HG02623 (cell line): ENCODE measurements at regions not wholly inside any gene's neighbourhood (a gene's known extent, or its start where the extent isn't known, plus 50 kb on each side); places are given as distances from the start of the nearest gene placed in this dataset.

Experiments used
- ATAC-seq: cut with Tn5 transposase; IDR thresholded peaks from one replicate; pipeline ENCODE4 v1.9.1; 2021; ENCODE audit warnings: moderate library complexity; ENCODE audit not compliant: unreplicated experiment

DNA sequence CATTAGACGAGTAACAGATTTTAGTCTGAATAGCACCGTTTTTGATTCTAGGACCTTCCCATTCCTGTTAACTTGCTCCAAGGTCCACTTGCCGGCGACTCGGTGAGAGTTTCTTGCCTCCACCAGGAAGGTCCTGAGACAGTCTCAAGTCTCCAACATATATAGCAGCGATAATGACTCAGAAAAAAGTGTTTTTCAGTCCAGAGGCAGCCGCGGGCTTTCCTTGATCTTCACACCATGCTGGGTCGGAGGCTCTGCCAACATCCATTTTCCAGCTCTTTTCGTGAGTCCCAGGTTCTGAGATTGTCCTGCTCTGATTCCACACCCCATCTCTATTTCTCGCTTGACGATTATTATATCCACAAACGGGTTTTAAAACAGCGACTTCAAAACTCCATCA, 170.5 kb downstream of the GPX5 start:
- ATAC-seq = no peak

DNA sequence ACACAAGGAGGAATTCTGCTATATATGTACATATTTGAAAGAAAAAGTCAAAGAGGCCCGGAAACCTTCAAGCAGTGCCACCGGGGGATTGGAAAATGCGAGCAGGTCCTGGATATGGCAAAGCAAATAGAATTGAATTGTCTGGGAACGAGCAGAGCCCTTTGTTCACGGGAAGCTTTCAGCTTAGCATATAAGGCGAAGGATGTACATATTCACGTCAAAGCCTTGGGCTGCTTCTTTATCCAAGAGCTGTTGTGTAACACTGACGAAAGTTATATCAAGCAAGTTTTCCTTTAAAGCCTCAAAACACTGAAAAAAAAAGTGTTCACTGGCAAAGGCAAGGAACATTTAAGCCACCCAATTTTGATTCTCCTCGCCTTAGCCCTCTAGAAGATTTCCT, 171.0 kb downstream of the GPX5 start:
- ATAC-seq = no peak

DNA sequence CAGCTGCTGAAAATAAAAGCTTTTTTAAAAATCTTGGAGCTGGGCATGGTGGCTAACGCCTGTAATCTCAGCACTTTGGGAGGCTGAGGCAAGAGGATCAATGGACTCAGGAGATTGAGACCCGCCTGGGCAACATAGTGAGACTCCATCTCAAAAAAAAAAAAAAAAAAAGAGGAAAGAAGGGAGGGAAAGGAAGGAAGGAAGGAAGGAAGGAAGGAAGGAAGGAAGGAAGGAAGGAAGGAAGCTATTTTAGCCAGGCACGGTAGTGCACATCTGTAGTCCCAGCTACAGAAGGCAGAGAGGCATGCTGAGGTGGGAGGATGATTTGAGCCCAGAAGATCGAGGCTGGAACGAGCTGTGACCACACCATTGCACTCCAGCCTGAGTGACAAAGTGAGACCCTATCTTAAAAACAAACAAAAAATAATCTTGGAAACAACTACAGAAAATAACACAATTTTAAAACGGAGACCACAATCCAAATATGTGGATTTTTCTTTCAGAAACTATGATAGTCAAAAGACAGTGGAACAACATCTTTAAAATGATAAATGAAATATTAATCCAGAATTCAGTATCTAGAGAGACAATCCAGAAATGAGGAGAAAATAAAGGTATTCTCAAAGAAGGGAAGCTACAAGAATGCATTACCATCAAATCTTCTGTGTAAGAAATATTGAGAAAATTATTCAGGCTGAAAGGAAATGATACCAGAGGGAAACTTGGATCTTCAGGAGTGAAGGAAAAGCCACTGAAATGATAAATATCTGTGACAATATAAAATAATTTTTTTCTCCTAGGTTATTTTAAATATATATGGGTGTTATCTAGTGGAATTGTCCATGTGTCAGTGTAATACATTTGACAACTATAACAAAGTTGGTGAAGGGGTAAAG, 182.0 kb downstream of the GPX5 start:
- no peak for ATAC-seq

DNA sequence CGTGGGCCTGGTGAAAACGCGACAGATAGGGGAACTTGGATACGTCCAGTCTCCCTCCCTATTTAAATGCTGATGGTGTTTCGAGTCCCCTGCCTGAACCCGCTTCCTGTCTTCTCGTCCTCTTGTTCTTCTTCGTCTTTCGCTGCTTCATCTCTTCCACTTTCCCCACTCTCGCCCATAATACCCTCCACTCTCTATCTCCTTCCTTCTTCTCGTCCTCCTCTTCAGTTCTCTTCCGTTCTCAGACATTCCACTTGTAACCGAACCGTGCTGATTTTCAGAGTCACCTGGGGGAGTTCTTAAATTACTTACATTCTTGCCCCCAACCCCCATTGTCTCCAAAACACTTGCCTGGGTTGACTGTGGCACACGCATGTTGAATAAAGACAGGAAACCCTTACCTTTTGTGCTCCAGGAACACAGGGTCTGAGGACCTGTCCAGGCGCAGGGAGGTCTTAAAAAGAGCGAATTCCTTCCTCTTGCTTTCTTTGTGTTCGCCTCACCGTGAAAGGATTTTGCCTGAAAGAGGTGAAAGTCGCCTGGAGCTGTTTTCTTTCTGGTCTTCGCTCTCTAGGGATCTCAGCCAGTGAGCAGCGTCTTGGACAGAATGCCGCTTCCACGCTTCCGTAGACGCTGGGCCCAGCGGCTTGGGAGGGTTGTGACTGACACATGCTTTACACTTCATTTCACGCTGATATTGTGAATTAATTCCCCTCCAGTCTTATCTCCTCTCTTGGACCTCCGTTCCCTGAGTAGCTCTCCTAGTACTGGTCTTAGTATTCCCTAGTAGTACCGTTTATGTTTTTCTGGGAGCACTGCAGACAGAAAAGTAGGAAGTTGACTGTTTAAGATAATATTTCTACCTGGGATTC, 184.0 kb downstream of the GPX5 start:
- ATAC-seq = no peak

DNA sequence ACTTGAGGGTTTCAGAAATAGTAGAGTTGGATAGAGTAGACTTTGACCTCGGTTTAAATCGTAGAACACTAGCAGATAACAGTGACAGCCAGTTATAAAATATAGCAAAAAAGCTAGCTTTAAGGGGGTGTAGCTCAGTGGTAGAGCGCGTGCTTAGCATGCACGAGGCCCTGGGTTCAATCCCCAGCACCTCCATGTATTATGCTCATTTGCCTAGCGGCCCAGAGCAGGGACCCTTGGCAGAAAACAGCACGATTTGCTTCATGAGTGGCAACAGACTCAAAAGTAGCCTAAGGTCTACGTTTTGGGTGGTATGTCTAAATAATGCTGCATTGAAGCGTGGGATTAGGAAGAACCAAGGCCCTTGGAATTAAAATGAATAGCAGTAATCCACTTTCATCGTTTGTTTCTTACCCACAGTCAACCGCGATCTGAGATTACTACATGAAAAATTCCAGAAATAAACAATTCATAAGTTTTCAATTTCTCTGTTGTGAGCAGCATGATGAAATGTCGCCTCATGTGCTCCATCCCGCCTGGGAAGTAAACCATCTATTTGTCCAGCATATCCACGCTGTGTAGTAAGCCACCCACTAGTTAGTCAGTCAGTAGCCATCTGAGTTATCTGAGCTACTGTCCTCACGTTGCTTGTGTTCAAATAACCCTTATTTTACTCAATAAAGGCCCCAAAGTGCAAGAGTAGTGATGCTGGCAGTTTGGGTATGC, 184.9 kb downstream of the GPX5 start:
- no peak for ATAC-seq

DNA sequence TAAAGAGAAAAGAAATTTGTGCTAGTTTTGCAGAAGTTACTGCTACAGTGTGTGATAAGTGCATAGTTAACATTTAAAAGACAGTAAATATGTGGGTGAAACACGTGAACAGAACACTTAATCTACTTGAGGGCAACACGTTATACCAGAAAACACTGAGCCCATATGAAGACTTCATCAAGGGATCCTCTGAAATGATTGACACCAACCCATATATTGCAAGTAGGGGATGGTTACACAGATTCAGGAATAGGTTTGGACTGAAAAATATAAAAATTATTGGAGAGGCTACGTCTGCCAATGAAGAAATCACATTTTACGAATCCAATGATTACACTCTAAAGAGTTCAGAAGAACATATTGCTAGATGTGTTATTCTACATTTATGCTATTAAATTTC, 185.6 kb downstream of the GPX5 start:
- no peak for ATAC-seq

DNA sequence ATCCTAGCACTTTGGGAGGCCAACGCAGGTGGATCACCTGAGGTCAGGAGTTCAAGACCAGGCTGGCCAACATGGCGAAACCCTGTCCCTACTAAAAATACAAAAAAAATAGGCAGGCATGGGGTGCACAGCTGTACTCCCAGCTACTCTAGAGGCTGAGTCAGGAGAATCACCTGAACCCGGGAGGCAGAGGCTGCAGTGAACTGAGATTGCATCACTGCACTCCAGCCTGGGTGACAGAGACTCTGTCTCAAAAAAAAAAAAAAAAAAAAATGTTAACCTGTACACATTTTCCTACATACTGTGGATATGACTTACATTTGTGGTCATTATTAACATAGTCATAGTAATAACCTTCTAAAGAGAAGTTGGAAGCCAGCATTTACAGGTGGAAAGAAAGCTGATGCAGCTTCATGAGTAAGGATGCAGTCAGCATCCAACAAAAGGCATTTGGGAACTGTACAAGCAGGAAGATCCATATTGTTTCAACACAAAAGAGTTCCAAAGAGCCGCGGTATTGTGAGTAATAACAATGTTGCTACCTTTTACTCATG, 186.2 kb downstream of the GPX5 start:
- ATAC-seq = no peak

DNA sequence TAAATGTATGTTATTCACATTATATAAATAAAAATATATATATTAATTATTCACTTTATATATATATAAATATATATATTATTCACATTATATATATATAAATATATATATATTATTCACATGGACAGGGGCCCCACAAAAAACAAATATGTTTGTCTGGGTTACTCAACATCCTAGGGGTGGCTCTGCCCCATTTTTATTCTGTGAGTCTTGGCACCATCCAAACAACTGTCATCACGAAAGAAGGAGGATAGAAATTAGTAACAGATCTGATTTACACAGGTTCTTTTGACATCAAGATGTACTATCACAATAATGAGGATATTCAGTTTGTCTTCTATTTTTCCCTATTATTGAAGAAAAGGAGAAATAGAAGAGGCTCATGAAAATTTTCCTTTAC, 187.3 kb downstream of the GPX5 start:
- ATAC-seq = no peak

DNA sequence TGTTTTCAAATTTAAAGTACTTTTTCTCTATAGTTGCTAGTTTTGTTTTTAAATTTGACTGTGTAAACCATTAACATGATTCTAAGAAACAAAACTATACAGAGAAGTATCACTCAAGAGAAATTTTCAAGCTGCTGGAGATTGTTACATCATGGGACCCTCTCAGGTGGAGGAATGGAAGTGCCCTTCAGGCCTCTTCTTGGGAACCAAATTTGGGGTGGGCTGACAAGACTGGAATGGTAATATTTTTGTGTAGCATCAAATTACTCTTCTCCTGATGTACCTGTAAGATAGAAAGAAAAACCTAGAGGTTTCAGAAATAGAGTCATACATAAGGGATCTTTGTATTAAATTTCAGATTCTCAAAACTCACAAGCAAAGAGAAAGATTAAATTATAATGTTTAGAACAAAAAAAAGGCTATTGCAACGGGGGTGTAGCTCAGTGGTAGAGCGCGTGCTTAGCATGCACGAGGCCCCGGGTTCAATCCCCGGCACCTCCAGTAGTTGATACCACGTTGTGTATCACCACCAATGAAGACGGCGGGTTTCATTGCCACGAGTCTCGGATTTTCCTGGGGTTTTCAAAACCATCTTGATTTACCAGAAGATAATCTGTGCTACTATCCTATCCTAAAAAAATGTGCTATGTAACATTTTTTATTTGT, 193.7 kb downstream of the GPX5 start:
- ATAC-seq = no peak

DNA sequence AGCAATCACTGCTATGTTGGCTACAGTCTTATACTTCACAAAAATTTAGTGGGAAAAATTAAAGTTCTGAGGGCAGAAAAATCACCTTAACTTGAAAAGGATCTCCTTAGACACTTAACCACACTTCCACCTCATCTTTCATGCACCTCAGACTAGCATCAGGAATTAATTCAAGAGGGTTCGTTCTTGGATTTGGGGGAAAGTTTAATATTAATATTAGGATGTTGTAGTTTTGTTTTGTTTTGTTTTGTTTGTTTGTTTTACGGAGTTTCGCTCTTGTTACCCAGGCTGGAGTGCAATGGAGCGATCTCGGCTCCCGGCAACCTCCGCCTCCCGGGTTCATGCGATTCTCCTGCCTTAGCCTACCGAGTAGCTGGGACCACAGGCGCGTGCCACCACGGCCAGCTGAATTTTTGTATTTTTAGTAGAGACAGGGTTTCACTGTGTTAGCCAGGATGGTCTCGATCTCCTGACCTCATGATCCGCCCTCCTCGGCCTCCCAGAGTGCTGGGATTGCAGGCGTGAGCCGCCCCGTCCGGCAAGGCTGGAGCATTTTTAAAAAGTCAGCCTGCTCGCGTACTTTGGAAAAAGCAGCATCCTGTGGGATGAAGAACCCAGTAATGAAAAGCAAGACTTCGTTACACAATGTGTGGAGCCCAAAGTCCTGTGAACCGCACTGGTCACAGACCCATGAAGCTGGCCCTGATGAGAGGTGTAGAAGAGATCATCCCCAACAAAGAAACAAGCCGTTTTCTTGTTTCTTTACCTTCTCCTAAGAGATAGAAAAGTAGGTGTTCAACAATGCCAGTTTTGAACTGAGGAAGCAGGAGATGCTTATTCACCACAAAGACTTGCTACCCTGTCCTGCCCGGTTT, 194.9 kb downstream of the GPX5 start:
- no peak for ATAC-seq

DNA sequence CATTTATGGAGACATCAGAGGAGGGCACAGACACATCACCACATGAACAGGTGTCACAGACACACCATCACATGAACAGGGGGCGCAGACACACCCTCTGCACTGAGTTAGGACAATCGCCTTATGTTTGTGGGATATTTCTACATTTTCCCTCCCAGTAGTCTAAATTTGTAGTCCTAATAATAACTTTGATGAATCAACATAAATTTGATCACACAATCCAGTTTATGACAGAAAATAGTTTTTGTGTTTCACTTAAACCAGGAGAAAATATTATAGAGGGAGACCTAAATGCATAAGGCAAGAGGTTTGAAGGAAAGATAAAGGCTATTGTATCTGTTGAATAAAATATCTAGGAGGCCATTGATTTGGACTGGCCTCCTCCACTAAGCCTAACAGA, 195.7 kb downstream of the GPX5 start:
- ATAC-seq = no peak

DNA sequence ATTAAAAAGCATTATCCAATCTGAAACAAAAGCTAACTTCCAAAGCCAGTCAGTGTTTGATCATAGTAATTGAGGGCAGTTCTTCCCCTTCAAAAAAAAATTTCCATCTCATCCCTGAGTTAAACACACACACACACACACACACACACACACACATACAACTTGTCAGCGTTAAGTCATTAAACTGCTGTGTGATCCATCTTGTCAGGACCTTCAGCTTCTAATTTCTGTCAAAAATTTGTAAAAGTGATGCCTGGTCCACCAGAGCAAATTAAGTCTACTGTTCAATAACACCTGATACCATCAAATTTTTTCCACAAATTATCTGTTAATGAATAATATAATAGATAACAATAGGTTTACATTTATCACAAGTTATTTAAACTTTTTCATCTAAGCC, 198.7 kb downstream of the GPX5 start:
- ATAC-seq = no peak

DNA sequence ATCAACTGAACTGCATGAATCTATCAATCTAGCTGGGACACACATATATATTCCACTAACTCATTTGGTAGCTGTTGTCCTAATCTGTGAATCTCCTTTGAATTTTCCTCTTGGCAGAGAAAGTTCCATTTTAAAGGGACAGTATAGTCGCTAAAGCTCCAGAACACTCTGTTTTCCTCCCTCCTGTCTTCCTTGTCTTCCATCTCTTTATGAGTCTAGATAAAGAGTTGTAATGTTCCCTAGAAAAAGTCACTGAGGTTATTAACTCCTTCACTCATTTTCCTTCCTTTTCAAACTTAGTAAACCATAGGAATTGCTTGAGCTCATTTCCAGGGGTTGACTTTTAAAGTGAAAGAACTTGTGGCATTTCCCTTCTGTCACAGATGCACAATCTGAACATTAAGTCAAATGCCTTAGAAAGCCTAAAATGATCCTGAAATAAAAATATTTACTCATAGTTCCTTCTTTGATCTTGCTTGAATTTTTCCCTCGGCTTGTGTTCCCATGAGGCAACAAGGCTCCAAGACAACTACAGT, 198.4 kb downstream of the TRIM27 start:
- no peak for ATAC-seq

DNA sequence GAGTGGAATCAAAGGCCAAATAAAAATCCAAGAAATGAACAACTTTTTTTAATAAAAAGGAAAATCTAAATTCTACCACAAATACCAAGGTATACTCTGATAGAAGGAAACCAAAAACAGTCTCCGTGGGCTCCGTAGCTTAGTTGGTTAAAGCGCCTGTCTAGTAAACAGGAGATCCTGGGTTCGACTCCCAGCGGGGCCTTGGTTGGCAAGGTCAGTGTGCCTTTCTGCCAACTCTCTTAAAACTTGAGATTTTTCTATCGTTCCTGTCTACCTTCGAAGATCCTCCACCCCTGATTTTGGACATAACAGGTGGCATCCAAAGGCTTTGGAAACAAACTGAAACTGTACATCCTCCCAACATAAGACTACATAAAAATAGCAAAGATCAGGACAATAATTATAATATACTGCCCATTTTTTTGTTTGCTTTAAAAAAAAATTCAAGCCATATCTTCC, 197.9 kb downstream of the TRIM27 start:
- ATAC-seq = no peak

DNA sequence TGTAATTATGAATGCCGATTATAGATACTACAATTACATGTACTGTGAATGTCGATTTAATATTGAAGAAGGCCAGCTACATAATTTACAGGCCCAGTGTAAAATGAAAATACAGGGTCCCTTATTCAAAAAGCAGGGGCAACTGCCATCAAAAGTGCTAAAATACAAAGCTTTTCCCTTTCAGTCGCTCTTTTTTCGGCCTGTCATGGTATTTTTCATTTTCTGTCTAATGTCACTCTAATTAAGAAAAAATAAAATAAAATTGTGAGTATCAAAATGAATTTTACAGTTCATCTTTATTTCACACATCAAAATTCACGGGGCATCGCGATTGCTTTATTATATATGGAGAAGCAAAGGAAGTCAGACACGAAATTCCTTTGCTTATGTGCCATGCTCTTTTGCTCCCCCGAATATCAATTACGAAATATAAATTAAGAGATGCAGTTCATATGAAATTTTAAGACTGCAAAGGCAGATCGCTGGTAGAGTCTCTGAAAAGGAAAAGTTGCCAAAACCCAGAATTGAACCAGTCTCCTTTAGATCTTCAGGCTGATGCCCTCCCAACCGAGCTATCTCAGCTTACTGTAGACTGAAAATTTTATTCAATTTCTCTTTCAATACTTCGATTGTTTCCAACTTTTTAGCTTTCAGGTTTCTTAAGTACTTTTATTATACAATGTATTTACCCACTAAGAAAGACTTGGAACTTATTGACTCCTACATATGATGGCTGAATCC, 197.0 kb downstream of the TRIM27 start:
- ATAC-seq = no peak

DNA sequence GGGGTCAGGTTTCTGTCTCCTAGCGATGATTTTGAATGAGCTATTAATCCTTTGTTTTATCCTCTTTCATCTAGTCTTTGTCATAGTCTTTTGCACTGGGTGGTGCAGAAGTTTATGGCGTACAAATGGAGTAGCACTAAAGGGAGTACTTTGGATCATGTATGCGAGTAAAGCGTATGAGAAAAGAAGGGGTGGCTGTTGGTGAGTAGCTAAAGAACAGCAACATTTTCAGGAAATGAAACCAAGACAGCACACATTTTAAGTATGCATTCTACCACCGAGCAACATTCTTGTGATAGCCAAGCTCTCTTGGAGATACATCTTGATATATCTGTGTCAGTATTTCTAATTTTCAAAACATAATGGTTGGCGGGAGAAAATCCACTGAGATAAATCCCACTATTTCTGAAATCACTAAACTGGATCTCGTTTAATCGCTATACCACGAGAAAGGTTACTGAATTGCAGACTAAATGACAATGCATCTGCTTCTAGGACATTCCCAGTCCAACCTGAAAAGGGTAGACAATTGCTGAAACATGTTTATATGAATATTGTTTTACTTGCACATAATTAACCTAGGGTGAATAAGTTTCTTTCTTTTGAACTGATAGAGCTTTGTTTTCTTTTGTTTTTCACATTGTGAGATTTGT, 196.1 kb downstream of the TRIM27 start:
- no peak for ATAC-seq

DNA sequence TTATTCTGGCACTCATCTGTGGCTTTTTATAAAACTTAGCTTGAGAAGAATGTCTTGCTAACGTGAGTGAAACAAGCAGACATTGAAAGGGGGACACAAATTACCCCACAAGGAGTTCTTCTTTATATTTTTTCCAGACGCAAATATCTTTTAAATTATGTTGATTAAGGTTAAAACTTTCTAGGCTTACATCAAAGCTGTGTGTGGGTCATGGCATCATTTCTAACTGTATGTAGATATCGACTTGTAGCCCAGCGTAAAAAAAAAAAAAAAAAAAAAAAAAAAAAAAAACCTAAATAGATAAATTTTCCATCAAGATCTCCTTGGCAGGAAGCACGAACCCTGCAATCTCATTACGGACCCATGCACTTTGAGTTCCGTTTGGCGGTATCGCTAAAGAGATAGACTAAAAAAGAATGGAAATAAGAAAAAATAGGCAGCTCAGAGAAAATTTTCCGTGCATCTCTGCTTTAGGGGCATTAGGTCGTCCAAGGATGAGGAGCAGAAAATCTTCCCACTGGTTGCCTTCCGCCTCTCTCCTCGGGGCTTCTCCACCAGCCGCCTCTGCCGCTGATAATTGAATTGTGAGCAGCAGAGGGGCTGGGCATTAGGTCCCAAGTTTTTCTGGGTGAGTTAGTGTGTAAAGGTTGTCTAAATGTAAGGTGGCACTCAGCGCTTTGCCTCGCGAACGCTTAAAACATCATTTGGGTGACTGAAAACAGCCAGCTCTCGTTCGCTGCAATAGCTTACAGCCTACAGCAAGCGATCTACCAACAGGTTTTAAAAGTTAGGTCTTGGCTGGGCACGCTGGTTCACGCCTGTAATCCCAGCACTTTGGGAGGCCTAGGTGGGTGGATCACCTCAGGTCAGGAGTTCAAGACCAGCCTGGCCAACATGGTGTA, 194.0 kb downstream of the TRIM27 start:
- no peak for ATAC-seq
